Left ventricle myocardium inferior (tissue), 1 donor: ENCODE measurements at regions not wholly inside any gene's neighbourhood (a gene's known extent, or its start where the extent isn't known, plus 50 kb on each side); places are given as distances from the start of the nearest gene placed in this dataset.
"Not testable (repeated sequence)": the region's sequence is repeated elsewhere in the genome, so short reads cannot be mapped to it uniquely, and the experiment has no call there.

ENCODE experiments used
- DNase-seq: peaks from one replicate; pipeline ENCODE4 v3.0.0-alpha.2; 2020
- H3K27ac ChIP-seq: fragments of 200-600 bp; replicated peaks from 2 replicates; pipeline ENCODE4 v1.8.0; 2021
- H3K27me3 ChIP-seq: fragments of 200-600 bp; 2 replicates; pipeline ENCODE4 v1.8.0; 2021; ENCODE audit warnings: low read depth
- H3K36me3 ChIP-seq: fragments of 200-600 bp; 2 replicates; pipeline ENCODE4 v1.8.0; 2021
- H3K4me1 ChIP-seq: fragments of 200-600 bp; 2 replicates; pipeline ENCODE4 v1.8.0; 2021
- H3K4me3 ChIP-seq: fragments of 200-600 bp; 2 replicates; pipeline ENCODE4 v1.8.0; 2021; ENCODE audit warnings: mild to moderate bottlenecking, moderate library complexity
- H3K9me3 ChIP-seq: fragments of 200-600 bp; replicated peaks from 2 replicates; pipeline ENCODE4 v1.8.0; 2021
- CTCF ChIP-seq: fragments of 200-600 bp; IDR thresholded peaks from 2 replicates; pipeline ENCODE4 v1.8.0; 2021; ENCODE audit warnings: antibody characterized with exemption, mild to moderate bottlenecking, borderline replicate concordance
- intact Hi-C: fragments of 100-400 bp; cut with micrococcal nuclease; formaldehyde crosslinking; loops from one replicate; pipeline ENCODE4 v1.11.0; 2022
- donor health status: DM: no; HTN: yes; CAD: no; lungs with severe emphysema.

GRCh38 chr6:74366634-74367033, 670.6 kb downstream of the CD109 start:
- Histone ChIP-seq H3K9me3 (no peaks in the 10 kb centered on the region), H3K27me3 (no peaks in the 10 kb centered on the region), H3K4me1 (no peaks in the 10 kb centered on the region), H3K4me3 (no peak overlapping the region), H3K27ac (no peak overlapping the region), H3K36me3 (no peaks in the 10 kb centered on the region)
- intact Hi-C loops, result no loop called here
- no peak for TF ChIP-seq CTCF
- no peak for DNase-seq

GRCh38 chr6:74362391-74362790, 666.4 kb downstream of the CD109 start:
- DNase-seq, result no peak
- H3K36me3 ChIP-seq, result no peaks in the 10 kb centered on the region
- no peak for TF ChIP-seq CTCF
- H3K4me3 ChIP-seq, result no peak overlapping the region
- no peaks in the 10 kb centered on the region for H3K4me1 ChIP-seq
- no peaks in the 10 kb centered on the region for H3K27me3 ChIP-seq
- intact Hi-C loops, result no loop called here
- no peak overlapping the region for H3K27ac ChIP-seq
- H3K9me3 ChIP-seq, result no peaks in the 10 kb centered on the region

GRCh38 chr6:74357321-74357720, 661.3 kb downstream of the CD109 start:
- Histone ChIP-seq H3K4me3 (no peak overlapping the region), H3K36me3 (no peaks in the 10 kb centered on the region), H3K27me3 (no peaks in the 10 kb centered on the region), H3K9me3 (no peaks in the 10 kb centered on the region), H3K4me1 (no peaks in the 10 kb centered on the region), H3K27ac (no peak overlapping the region)
- intact Hi-C loops, result no loop called here
- DNase-seq, result no peak
- no peak for TF ChIP-seq CTCF

- no peak for DNase-seq
- TF ChIP-seq CTCF, result no peak
- Histone ChIP-seq H3K27me3 (no peaks in the 10 kb centered on the region), H3K4me1 (no peaks in the 10 kb centered on the region), H3K36me3 (no peaks in the 10 kb centered on the region), H3K27ac (no peak overlapping the region), H3K4me3 (no peak overlapping the region), H3K9me3 (no peaks in the 10 kb centered on the region)
- intact Hi-C loops, result no loop called here
Observed at GRCh38 chr6:74356391-74356790, 660.4 kb downstream of the CD109 start.

- no peak overlapping the region for H3K4me3 ChIP-seq
- DNase-seq, result no peak
- no peaks in the 10 kb centered on the region for H3K4me1 ChIP-seq
- TF ChIP-seq CTCF, result no peak
- H3K27ac ChIP-seq, result no peak overlapping the region
- intact Hi-C loops, result no loop called here
- H3K27me3 ChIP-seq, result no peaks in the 10 kb centered on the region
- no peaks in the 10 kb centered on the region for H3K36me3 ChIP-seq
- H3K9me3 ChIP-seq, result no peaks in the 10 kb centered on the region
Observed at GRCh38 chr6:74346936-74347535, 651.0 kb downstream of the CD109 start.

GRCh38 chr6:74343804-74344203, 647.8 kb downstream of the CD109 start:
- Histone ChIP-seq H3K4me1 (no peaks in the 10 kb centered on the region), H3K9me3 (peaks cover 4% of the 10 kb centered on the region), H3K27me3 (no peaks in the 10 kb centered on the region), H3K36me3 (no peaks in the 10 kb centered on the region), H3K4me3 (no peak overlapping the region), H3K27ac (no peak overlapping the region)
- DNase-seq, result no peak
- no peak for TF ChIP-seq CTCF
- intact Hi-C loops, result no loop called here

- H3K9me3 ChIP-seq, H3K4me1 ChIP-seq, H3K36me3 ChIP-seq, H3K27me3 ChIP-seq, DNase-seq, H3K4me3 ChIP-seq, intact Hi-C loops, H3K27ac ChIP-seq: not testable (repeated sequence)
Observed at GRCh38 chr6:74343321-74343720, 647.3 kb downstream of the CD109 start.
